Liver (tissue), 8 donors: ENCODE measurements at regions not wholly inside any gene's neighbourhood (a gene's known extent, or its start where the extent isn't known, plus 50 kb on each side); places are given as distances from the start of the nearest gene placed in this dataset.

ENCODE experiments used
- DNase-seq: peaks from one replicate; pipeline ENCODE4 v3.0.0-alpha.2; 2017; ENCODE audit warnings: low spot score
- H3K27ac ChIP-seq, 2 donors: one replicate each; pipeline ENCODE4 v1.7.0; 2013; ENCODE audit warnings: inconsistent platforms in 2 of 2, low read length in 2 of 2, control low read depth in 1 of 2, low read depth in 1 of 2, mild to moderate bottlenecking in 1 of 2
- H3K27me3 ChIP-seq, 4 donors: one replicate each; pipeline versions ENCODE4 v1.6.1 to v1.7.0; 2013; ENCODE audit warnings: low read length in 3 of 4, inconsistent platforms in 1 of 4, mild to moderate bottlenecking in 1 of 4, moderate library complexity in 1 of 4; ENCODE audit not compliant: control insufficient read depth in 4 of 4, insufficient read depth in 4 of 4
- H3K36me3 ChIP-seq, 4 donors: one replicate each; pipeline versions ENCODE4 v1.6.1 to v1.7.0; 2013; ENCODE audit warnings: low read length in 3 of 4, mild to moderate bottlenecking in 3 of 4, low read depth in 1 of 4, moderate library complexity in 1 of 4; ENCODE audit not compliant: control insufficient read depth in 4 of 4, insufficient read depth in 3 of 4
- H3K4me1 ChIP-seq, 4 donors: one replicate each; pipeline versions ENCODE4 v1.6.1 to v1.7.0; 2013; ENCODE audit warnings: low read length in 3 of 4, mild to moderate bottlenecking in 3 of 4, moderate library complexity in 1 of 4; ENCODE audit not compliant: control insufficient read depth in 4 of 4, insufficient read depth in 4 of 4
- H3K4me3 ChIP-seq, 3 donors: one replicate each; pipeline versions ENCODE4 v1.6.1 to v1.7.0; 2013; ENCODE audit warnings: low read length in 3 of 3, control low read depth in 1 of 3, low read depth in 1 of 3, mild to moderate bottlenecking in 1 of 3
- H3K9ac ChIP-seq, 2 donors: one replicate each; pipeline ENCODE4 v1.7.0; 2013; ENCODE audit warnings: low read length in 2 of 2, mild to moderate bottlenecking in 2 of 2, moderate library complexity in 2 of 2, control low read depth in 1 of 2, low read depth in 1 of 2
- H3K9me3 ChIP-seq, 4 donors: one replicate each; pipeline versions ENCODE4 v1.6.1 to v1.7.0; 2013; ENCODE audit warnings: low read length in 3 of 4; ENCODE audit not compliant: control insufficient read depth in 4 of 4
- ATF3 ChIP-seq: IDR thresholded peaks from 2 replicates; pipeline ENCODE4 v1.6.1; 2016; ENCODE audit warnings: antibody characterized with exemption
- CTCF ChIP-seq: fragments of 150-350 bp; IDR thresholded peaks from 2 replicates; pipeline ENCODE4 v1.5.1; 2017; ENCODE audit warnings: improper control_type of control experiment, low read depth, low read length; ENCODE audit not compliant: missing input control
- EGR1 ChIP-seq, 2 donors: IDR thresholded peaks; 2 replicates each; pipeline ENCODE4 v1.6.1; 2016 to 2018; ENCODE audit warnings: antibody characterized with exemption in 2 of 2, low read depth in 2 of 2
- FOXA1 ChIP-seq: IDR thresholded peaks from 2 replicates; pipeline ENCODE4 v1.6.1; 2016; ENCODE audit warnings: antibody characterized with exemption
- FOXA2 ChIP-seq: IDR thresholded peaks from 2 replicates; pipeline ENCODE4 v1.6.1; 2016; ENCODE audit warnings: antibody characterized with exemption
- GABPA ChIP-seq, 2 donors: IDR thresholded peaks in 1 of 2; conservative IDR thresholded peaks in 1 of 2; 2 replicates each; pipeline ENCODE4 v1.6.1; 2016; ENCODE audit warnings: antibody characterized with exemption in 2 of 2, mild to moderate bottlenecking in 1 of 2, moderate library complexity in 1 of 2
- HNF4A ChIP-seq, 2 donors: conservative IDR thresholded peaks; 2 replicates each; pipeline ENCODE4 v1.6.1; 2016; ENCODE audit warnings: antibody characterized with exemption in 2 of 2, mild to moderate bottlenecking in 2 of 2
- HNF4G ChIP-seq: IDR thresholded peaks from 2 replicates; pipeline ENCODE4 v1.6.1; 2016; ENCODE audit warnings: antibody characterized with exemption
- JUND ChIP-seq, 2 donors: IDR thresholded peaks; 2 replicates each; pipeline ENCODE4 v1.6.1; 2016; ENCODE audit warnings: antibody characterized with exemption in 2 of 2
- NR2F2 ChIP-seq: IDR thresholded peaks from 2 replicates; pipeline ENCODE4 v1.6.1; 2016; ENCODE audit warnings: antibody characterized with exemption
- RAD21 ChIP-seq, 2 donors: IDR thresholded peaks; 2 replicates each; pipeline ENCODE4 v1.6.1; 2016; ENCODE audit warnings: antibody characterized with exemption in 2 of 2, mild to moderate bottlenecking in 2 of 2
- REST ChIP-seq: IDR thresholded peaks from 2 replicates; pipeline ENCODE4 v1.6.1; 2016; ENCODE audit warnings: antibody characterized with exemption, mild to moderate bottlenecking
- RXRA ChIP-seq, 2 donors: IDR thresholded peaks; 2 replicates each; pipeline ENCODE4 v1.6.1; 2017 to 2018; ENCODE audit warnings: antibody characterized with exemption in 2 of 2, mild to moderate bottlenecking in 1 of 2
- SP1 ChIP-seq: IDR thresholded peaks from 2 replicates; pipeline ENCODE4 v1.6.1; 2018; ENCODE audit warnings: antibody characterized with exemption, mild to moderate bottlenecking
- TAF1 ChIP-seq: conservative IDR thresholded peaks from 2 replicates; pipeline ENCODE4 v1.6.1; 2016; ENCODE audit warnings: antibody characterized with exemption, mild to moderate bottlenecking
- YY1 ChIP-seq: IDR thresholded peaks from 2 replicates; pipeline ENCODE4 v1.6.1; 2016; ENCODE audit warnings: antibody characterized with exemption, mild to moderate bottlenecking
- ZBTB33 ChIP-seq: IDR thresholded peaks from 2 replicates; pipeline ENCODE4 v1.6.1; 2016; ENCODE audit warnings: antibody characterized with exemption
- WGBS: extraction: QIAGEN DNeasy Blood & Tissue Kit; methylation state at CpG from one replicate; pipeline ENCODE4 v1.1.7; 2013; 5-methylcytosine and 5-hydroxymethylcytosine counted together
- donor health status: healthy.
- donor health status: healthy.
- donor health status: healthy.
- donor health status: healthy.
- donor health status: healthy.

GRCh38 chr6:33945931-33946330, 142.1 kb upstream of the MLN start:
- no peak overlapping the region for H3K4me3 ChIP-seq
- no peaks in the 10 kb centered on the region for H3K27me3 ChIP-seq
- H3K36me3 ChIP-seq: no peaks in the 10 kb centered on the region
- no peak overlapping the region for H3K9ac ChIP-seq
- 96% methylated on average over 6 of the region's 6 CpGs for WGBS
- DNase-seq: no peak
- TF ChIP-seq GABPA (IDR thresholded peaks at IDR 0.05 in 1 of 2, conservative IDR thresholded peaks at IDR 0.05 in 1 of 2): no peak
- no peaks in the 10 kb centered on the region for H3K9me3 ChIP-seq
- no peaks in the 10 kb centered on the region for H3K4me1 ChIP-seq
- no peak overlapping the region for H3K27ac ChIP-seq

GRCh38 chr6:33944686-33945411, 141.0 kb upstream of the MLN start:
- Histone ChIP-seq H3K27ac (no peak overlapping the region), H3K36me3 (no peaks in the 10 kb centered on the region), H3K9me3 (no peaks in the 10 kb centered on the region), H3K9ac (no peak overlapping the region), H3K27me3 (no peaks in the 10 kb centered on the region), H3K4me1 (no peaks in the 10 kb centered on the region), H3K4me3 (no peak overlapping the region)
- no peak for TF ChIP-seq HNF4G
- no peak for TF ChIP-seq NR2F2
- TF ChIP-seq GABPA (IDR thresholded peaks at IDR 0.05 in 1 of 2, conservative IDR thresholded peaks at IDR 0.05 in 1 of 2): no peak
- TF ChIP-seq EGR1 (IDR thresholded peaks at IDR 0.05; ENCODE audit: low read depth in 2 of 2): no peak
- no peak for TF ChIP-seq TAF1
- TF ChIP-seq SP1: no peak
- no peak for TF ChIP-seq RXRA (IDR thresholded peaks at IDR 0.05)
- no peak for TF ChIP-seq RAD21 (IDR thresholded peaks at IDR 0.05)
- TF ChIP-seq YY1: no peak
- no peak for TF ChIP-seq HNF4A (conservative IDR thresholded peaks at IDR 0.05)
- TF ChIP-seq ZBTB33: no peak
- TF ChIP-seq CTCF: no peak
- no peak for TF ChIP-seq FOXA1
- no peak for DNase-seq
- 91% methylated on average over 22 of the region's 22 CpGs for WGBS

GRCh38 chr6:33936886-33937285, 133.1 kb upstream of the MLN start:
- no peak overlapping the region for H3K27ac ChIP-seq
- no peak for DNase-seq
- no peak overlapping the region for H3K4me3 ChIP-seq
- H3K9me3 ChIP-seq: no peaks in the 10 kb centered on the region
- H3K4me1 ChIP-seq: no peaks in the 10 kb centered on the region
- no peaks in the 10 kb centered on the region for H3K36me3 ChIP-seq
- no peak overlapping the region for H3K9ac ChIP-seq
- no peaks in the 10 kb centered on the region for H3K27me3 ChIP-seq
- 47% methylated on average over 1 of the region's 1 CpG for WGBS
- no peak for TF ChIP-seq FOXA1
- no peak for TF ChIP-seq TAF1
- TF ChIP-seq HNF4G: no peak
- TF ChIP-seq GABPA (IDR thresholded peaks at IDR 0.05 in 1 of 2, conservative IDR thresholded peaks at IDR 0.05 in 1 of 2): no peak
- TF ChIP-seq FOXA2: no peak
- no peak for TF ChIP-seq RAD21 (IDR thresholded peaks at IDR 0.05)
- TF ChIP-seq SP1: no peak
- no peak for TF ChIP-seq HNF4A (conservative IDR thresholded peaks at IDR 0.05)
- TF ChIP-seq ZBTB33: no peak
- TF ChIP-seq RXRA (IDR thresholded peaks at IDR 0.05): no peak
- TF ChIP-seq REST: no peak
- no peak for TF ChIP-seq JUND (IDR thresholded peaks at IDR 0.05)
- TF ChIP-seq ATF3: no peak
- no peak for TF ChIP-seq NR2F2
